Karpas-422 (cell line): ENCODE measurements at regions not wholly inside any gene's neighbourhood (a gene's known extent, or its start where the extent isn't known, plus 50 kb on each side); places are given as distances from the start of the nearest gene placed in this dataset.

Source experiments
- DNase-seq: peaks from one replicate; pipeline ENCODE4 v3.0.0-alpha.2; 2015
- H2AFZ ChIP-seq: fragments of 200-600 bp; sonication (generic); 2 replicates; pipeline ENCODE4 v1.6.1; 2014; ENCODE audit warnings: antibody characterized with exemption, low read length, mixed read lengths
- H3K27ac ChIP-seq: fragments of 200-600 bp; sonication (generic); 2 replicates; pipeline ENCODE4 v1.5.1; 2014; ENCODE audit warnings: mild to moderate bottlenecking, low read length, moderate library complexity
- H3K27me3 ChIP-seq: fragments of 200-600 bp; sonication (generic); 2 replicates; pipeline ENCODE4 v1.6.1; 2014; ENCODE audit warnings: low read length, mixed read lengths
- H3K36me3 ChIP-seq: fragments of 200-600 bp; sonication (generic); 2 replicates; pipeline ENCODE4 v1.6.1; 2014; ENCODE audit warnings: low read length, mixed read lengths; ENCODE audit not compliant: insufficient read depth
- H3K4me1 ChIP-seq: fragments of 200-600 bp; sonication (generic); 2 replicates; pipeline ENCODE4 v1.6.1; 2014; ENCODE audit warnings: mild to moderate bottlenecking, low read length, mixed read lengths
- H3K4me2 ChIP-seq: fragments of 200-600 bp; sonication (generic); 2 replicates; pipeline ENCODE4 v1.6.1; 2014; ENCODE audit warnings: low read length, low read depth, mild to moderate bottlenecking; ENCODE audit not compliant: poor library complexity, severe bottlenecking
- H3K4me3 ChIP-seq: fragments of 200-600 bp; sonication (generic); 2 replicates; pipeline ENCODE4 v1.5.1; 2014; ENCODE audit warnings: mild to moderate bottlenecking, antibody characterized with exemption, low read length, mixed read lengths
- H3K79me2 ChIP-seq: fragments of 200-600 bp; sonication (generic); 2 replicates; pipeline ENCODE4 v1.6.1; 2014; ENCODE audit warnings: mild to moderate bottlenecking, low read length, mixed read lengths
- H3K9ac ChIP-seq: fragments of 200-600 bp; sonication (generic); 2 replicates; pipeline ENCODE4 v1.6.0; 2014; ENCODE audit warnings: low read length
- H3K9me2 ChIP-seq: fragments of 200-600 bp; sonication (generic), shearing (Covaris generic); replicated peaks from 2 replicates; pipeline ENCODE4 v1.6.0; 2014; ENCODE audit warnings: mild to moderate bottlenecking, low read length, moderate library complexity; ENCODE audit not compliant: insufficient read depth
- H3K9me3 ChIP-seq: fragments of 300-700, 200-600 bp; sonication (generic); 2 replicates; pipeline ENCODE4 v1.6.1; 2014; ENCODE audit warnings: low read length, mixed read lengths
- H4K20me1 ChIP-seq: fragments of 200-600 bp; sonication (generic); 2 replicates; pipeline ENCODE4 v1.6.1; 2014; ENCODE audit warnings: mild to moderate bottlenecking, antibody characterized with exemption, low read length, low read depth; ENCODE audit not compliant: insufficient read depth

- H3K4me2 ChIP-seq = no peak overlapping the region
- no peak for DNase-seq
Measured at GRCh38 chr6:168725802-168726201, 284.8 kb downstream of the SMOC2 start.

GRCh38 chr6:168724669-168725570 is 283.9 kb downstream of the SMOC2 start:
- no peak for DNase-seq
- H4K20me1 ChIP-seq = no peaks in the 10 kb centered on the region
- no peak overlapping the region for H3K27ac ChIP-seq
- no peak overlapping the region for H3K9ac ChIP-seq
- H3K27me3 ChIP-seq = no peaks in the 10 kb centered on the region
- no peaks in the 10 kb centered on the region for H3K36me3 ChIP-seq
- no peak overlapping the region for H3K4me2 ChIP-seq
- no peak overlapping the region for H2AFZ ChIP-seq
- H3K79me2 ChIP-seq = no peaks in the 10 kb centered on the region
- no peaks in the 10 kb centered on the region for H3K9me2 ChIP-seq
- H3K9me3 ChIP-seq = no peaks in the 10 kb centered on the region
- H3K4me3 ChIP-seq = no peak overlapping the region
- no peaks in the 10 kb centered on the region for H3K4me1 ChIP-seq

More at GRCh38 chr6:168725802-168726201, 284.8 kb downstream of the SMOC2 start:
- H3K9me3 ChIP-seq = no peaks in the 10 kb centered on the region
- no peaks in the 10 kb centered on the region for H3K79me2 ChIP-seq
- H3K27me3 ChIP-seq = no peaks in the 10 kb centered on the region
- no peaks in the 10 kb centered on the region for H3K36me3 ChIP-seq
- H2AFZ ChIP-seq = no peak overlapping the region
- no peak overlapping the region for H3K4me3 ChIP-seq
- no peaks in the 10 kb centered on the region for H3K4me1 ChIP-seq
- no peaks in the 10 kb centered on the region for H3K9me2 ChIP-seq
- no peak overlapping the region for H3K9ac ChIP-seq
- no peaks in the 10 kb centered on the region for H4K20me1 ChIP-seq
- H3K27ac ChIP-seq = no peak overlapping the region

- Histone ChIP-seq H3K4me3 (no peak overlapping the region), H3K9me2 (no peaks in the 10 kb centered on the region), H2AFZ (no peak overlapping the region), H3K27ac (no peak overlapping the region), H3K4me1 (no peaks in the 10 kb centered on the region), H4K20me1 (no peaks in the 10 kb centered on the region), H3K4me2 (no peak overlapping the region), H3K9ac (no peak overlapping the region), H3K27me3 (no peaks in the 10 kb centered on the region), H3K36me3 (no peaks in the 10 kb centered on the region), H3K79me2 (no peaks in the 10 kb centered on the region), H3K9me3 (no peaks in the 10 kb centered on the region)
- no peak for DNase-seq
Measured at GRCh38 chr6:168724033-168724432, 283.0 kb downstream of the SMOC2 start.

- H3K79me2 ChIP-seq = no peaks in the 10 kb centered on the region
- H3K9me2 ChIP-seq = no peaks in the 10 kb centered on the region
- H3K27me3 ChIP-seq = no peaks in the 10 kb centered on the region
- no peak overlapping the region for H2AFZ ChIP-seq
- H4K20me1 ChIP-seq = no peaks in the 10 kb centered on the region
- no peak overlapping the region for H3K4me2 ChIP-seq
- no peak overlapping the region for H3K27ac ChIP-seq
- H3K9me3 ChIP-seq = no peaks in the 10 kb centered on the region
- no peak overlapping the region for H3K9ac ChIP-seq
- H3K36me3 ChIP-seq = no peaks in the 10 kb centered on the region
- no peak for DNase-seq
- H3K4me3 ChIP-seq = no peak overlapping the region
- no peaks in the 10 kb centered on the region for H3K4me1 ChIP-seq
Measured at GRCh38 chr6:168722397-168722796, 281.4 kb downstream of the SMOC2 start.

- H2AFZ ChIP-seq = no peak overlapping the region
- no peaks in the 10 kb centered on the region for H3K36me3 ChIP-seq
- no peaks in the 10 kb centered on the region for H3K4me1 ChIP-seq
- DNase-seq = no peak
- H3K27ac ChIP-seq = no peak overlapping the region
- H3K27me3 ChIP-seq = no peaks in the 10 kb centered on the region
- H4K20me1 ChIP-seq = no peaks in the 10 kb centered on the region
- H3K4me2 ChIP-seq = no peak overlapping the region
- H3K4me3 ChIP-seq = no peak overlapping the region
- H3K9me3 ChIP-seq = no peaks in the 10 kb centered on the region
- no peak overlapping the region for H3K9ac ChIP-seq
- H3K9me2 ChIP-seq = no peaks in the 10 kb centered on the region
- H3K79me2 ChIP-seq = no peaks in the 10 kb centered on the region
Measured at GRCh38 chr6:168721571-168721970, 280.6 kb downstream of the SMOC2 start.

- Histone ChIP-seq H3K27me3 (no peaks in the 10 kb centered on the region), H3K36me3 (no peaks in the 10 kb centered on the region), H3K79me2 (no peaks in the 10 kb centered on the region), H3K4me1 (no peaks in the 10 kb centered on the region), H3K4me2 (no peak overlapping the region), H3K9me3 (no peaks in the 10 kb centered on the region), H3K9ac (no peak overlapping the region), H3K27ac (no peak overlapping the region), H4K20me1 (no peaks in the 10 kb centered on the region), H3K4me3 (no peak overlapping the region), H2AFZ (no peak overlapping the region), H3K9me2 (no peaks in the 10 kb centered on the region)
- DNase-seq = no peak
Measured at GRCh38 chr6:168719901-168720300, 278.9 kb downstream of the SMOC2 start.

GRCh38 chr6:168718821-168719475 is 278.0 kb downstream of the SMOC2 start:
- no peak for DNase-seq
- Histone ChIP-seq H3K36me3 (no peaks in the 10 kb centered on the region), H3K4me2 (no peak overlapping the region), H3K4me3 (no peak overlapping the region), H3K79me2 (no peaks in the 10 kb centered on the region), H2AFZ (no peak overlapping the region), H3K9ac (no peak overlapping the region), H3K27ac (no peak overlapping the region), H3K4me1 (no peaks in the 10 kb centered on the region), H3K9me3 (no peaks in the 10 kb centered on the region), H3K27me3 (no peaks in the 10 kb centered on the region), H4K20me1 (no peaks in the 10 kb centered on the region), H3K9me2 (no peaks in the 10 kb centered on the region)
